LNCaP clone FGC (cell line): ENCODE measurements at regions not wholly inside any gene's neighbourhood (a gene's known extent, or its start where the extent isn't known, plus 50 kb on each side); places are given as distances from the start of the nearest gene placed in this dataset.

Experiments
- DNase-seq: peaks from one replicate; pipeline ENCODE4 v3.0.0-alpha.2; 2011; ENCODE audit warnings: low read depth
- H3K4me3 ChIP-seq: 2 replicates; pipeline ENCODE4 v1.5.1; 2011; ENCODE audit warnings: mild to moderate bottlenecking, low read depth, low read length, control low read depth
- TF ChIP-seq, protein P1 (sequence below): IDR thresholded peaks from 2 replicates; pipeline ENCODE4 v1.5.1; 2012; ENCODE audit warnings: mild to moderate bottlenecking; ENCODE audit not compliant: control insufficient read depth, insufficient read depth; ENCODE audit errors: extremely low read depth

DNA sequence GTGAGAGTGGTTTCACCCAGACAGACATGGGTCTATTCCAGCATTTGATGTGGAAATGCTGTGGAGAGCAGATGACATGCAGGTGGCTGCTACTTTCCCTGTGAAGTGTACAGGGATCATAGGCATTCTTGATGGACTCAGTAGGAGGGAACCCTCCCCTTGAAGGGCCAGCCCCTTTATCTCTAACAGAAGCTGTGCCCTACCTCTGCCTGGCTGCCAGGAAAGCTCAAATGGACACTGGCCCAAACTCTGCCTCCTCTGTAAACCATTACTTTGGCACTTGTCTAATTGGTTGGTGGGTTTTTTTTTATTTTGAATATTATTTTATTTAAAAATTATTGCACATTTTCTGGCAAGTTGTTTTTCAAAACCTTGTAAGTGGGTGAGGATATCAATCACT is 106.7 kb upstream of the GGTLC1 start:
- TF ChIP-seq, protein P1, sequence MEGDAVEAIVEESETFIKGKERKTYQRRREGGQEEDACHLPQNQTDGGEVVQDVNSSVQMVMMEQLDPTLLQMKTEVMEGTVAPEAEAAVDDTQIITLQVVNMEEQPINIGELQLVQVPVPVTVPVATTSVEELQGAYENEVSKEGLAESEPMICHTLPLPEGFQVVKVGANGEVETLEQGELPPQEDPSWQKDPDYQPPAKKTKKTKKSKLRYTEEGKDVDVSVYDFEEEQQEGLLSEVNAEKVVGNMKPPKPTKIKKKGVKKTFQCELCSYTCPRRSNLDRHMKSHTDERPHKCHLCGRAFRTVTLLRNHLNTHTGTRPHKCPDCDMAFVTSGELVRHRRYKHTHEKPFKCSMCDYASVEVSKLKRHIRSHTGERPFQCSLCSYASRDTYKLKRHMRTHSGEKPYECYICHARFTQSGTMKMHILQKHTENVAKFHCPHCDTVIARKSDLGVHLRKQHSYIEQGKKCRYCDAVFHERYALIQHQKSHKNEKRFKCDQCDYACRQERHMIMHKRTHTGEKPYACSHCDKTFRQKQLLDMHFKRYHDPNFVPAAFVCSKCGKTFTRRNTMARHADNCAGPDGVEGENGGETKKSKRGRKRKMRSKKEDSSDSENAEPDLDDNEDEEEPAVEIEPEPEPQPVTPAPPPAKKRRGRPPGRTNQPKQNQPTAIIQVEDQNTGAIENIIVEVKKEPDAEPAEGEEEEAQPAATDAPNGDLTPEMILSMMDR: no peak
- DNase-seq: no peak
- H3K4me3 ChIP-seq: no peak overlapping the region

DNA sequence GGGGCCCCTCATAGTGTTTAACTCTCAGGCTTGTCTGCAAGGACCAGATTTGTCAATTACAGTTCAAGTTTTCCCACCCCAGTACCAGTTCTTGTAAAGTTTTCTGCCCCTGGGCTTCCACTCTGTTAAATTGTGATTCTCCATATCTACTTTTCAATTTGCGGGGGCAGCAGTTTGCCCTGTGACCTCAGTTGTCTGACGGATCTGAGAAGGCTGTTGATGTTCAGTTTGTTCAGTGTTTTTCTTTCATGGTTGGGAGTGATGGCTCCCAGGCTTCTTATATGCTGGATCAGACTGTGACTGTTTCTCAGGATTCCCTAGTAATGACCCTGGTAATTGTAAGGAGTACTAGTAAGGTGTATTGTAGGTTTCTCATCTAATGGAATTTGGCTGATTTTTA is 101.0 kb upstream of the GGTLC1 start:
- no peak overlapping the region for H3K4me3 ChIP-seq
- no peak for DNase-seq
- TF ChIP-seq, protein P1: no peak

DNA sequence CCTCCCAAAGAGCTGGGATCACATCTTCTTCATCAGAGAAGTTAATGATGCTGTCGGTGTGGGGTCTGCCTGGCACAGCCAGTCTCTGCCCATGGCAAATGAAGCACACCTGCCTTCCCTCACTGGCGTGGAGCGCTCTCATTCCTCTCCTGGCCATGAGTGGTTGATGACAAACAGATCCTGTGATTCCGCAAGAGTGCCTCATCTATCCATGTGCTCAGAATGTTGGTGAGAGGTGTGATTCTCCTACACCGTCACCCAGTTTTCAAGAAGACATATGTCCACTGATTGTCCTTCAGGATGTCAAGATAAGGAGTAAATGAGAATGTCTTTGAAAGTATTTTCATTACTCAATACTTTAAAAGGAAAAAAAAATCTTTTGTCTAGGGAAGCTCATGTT is 97.5 kb upstream of the GGTLC1 start:
- no peak overlapping the region for H3K4me3 ChIP-seq
- DNase-seq: no peak
- TF ChIP-seq, protein P1: no peak

DNA sequence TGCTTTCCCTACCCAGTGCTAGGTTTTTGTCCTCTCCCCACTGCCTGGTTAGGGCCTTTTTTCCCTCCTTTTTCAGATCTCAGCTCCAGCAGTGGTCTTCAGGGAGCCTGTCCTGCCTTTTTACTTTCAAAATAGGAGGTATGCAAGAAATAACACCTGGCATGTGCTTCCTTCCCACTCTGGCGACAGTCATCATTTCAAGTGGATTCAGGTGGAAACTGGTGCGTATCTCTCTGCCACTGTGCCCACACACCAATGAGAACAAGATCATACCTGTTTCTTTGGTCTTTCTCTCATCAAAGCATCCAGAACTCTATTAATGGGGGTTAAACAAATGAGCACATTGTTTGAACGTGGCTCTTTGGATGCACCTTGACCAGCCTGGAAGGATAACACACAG is 95.7 kb upstream of the GGTLC1 start:
- no peak overlapping the region for H3K4me3 ChIP-seq
- DNase-seq: no peak
- TF ChIP-seq, protein P1: no peak

DNA sequence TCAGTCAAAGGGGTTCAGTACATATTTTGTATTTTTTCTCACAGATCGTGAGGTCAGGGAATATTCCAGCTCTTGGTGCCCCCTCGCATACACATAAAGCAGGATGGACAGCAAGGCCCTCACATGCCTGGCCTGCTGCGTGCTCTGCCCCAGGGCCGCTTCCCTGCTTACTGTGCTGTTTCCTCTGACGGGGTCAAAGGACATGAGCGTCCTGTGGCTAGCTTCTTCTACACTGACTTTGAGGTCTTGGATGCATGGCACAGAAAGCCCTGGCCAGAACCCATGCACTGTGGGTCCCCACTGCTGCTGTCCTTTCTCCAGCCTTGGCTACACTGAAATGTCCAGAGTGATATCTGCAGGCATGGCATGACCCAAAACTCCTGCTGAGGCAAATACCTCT is 92.5 kb upstream of the GGTLC1 start:
- DNase-seq: no peak
- TF ChIP-seq, protein P1: no peak
- no peak overlapping the region for H3K4me3 ChIP-seq

DNA sequence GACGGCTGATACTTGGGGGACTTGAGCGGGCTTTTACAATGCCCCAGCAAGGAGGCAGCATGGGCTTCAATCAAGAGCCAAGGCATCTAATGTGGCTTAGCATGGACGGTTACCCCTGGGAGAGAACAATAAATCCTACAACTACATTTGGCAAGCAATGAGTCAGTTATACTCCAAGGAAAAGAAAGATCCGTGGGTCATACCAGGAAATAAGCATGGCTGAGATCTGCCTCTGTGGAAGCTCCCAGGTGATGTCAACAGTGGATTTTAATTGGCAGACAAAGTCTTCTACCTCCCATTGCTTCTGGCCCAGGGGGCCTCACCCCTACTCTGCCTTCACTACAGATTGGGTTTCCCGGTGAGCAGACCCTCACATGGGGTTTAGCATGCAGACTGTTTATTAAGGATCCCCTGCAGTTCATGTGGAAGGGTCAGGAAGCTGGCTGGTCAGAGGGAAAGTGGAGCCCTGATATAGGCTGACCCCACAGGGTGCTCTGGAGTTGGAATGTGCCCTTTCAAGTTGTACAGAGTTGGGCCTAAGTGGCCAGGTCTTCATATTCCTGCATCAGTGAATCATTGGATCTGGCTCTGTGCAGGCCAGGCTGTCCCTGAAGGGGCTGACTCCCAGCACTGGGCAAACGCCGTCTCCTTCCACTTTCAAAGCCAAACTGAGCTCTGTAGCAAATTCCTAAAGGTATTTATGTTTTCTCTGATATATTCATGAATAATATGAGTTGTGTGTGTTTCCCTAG is 91.3 kb upstream of the GGTLC1 start:
- H3K4me3 ChIP-seq: no peak overlapping the region
- no peak for DNase-seq
- TF ChIP-seq, protein P1: no peak

DNA sequence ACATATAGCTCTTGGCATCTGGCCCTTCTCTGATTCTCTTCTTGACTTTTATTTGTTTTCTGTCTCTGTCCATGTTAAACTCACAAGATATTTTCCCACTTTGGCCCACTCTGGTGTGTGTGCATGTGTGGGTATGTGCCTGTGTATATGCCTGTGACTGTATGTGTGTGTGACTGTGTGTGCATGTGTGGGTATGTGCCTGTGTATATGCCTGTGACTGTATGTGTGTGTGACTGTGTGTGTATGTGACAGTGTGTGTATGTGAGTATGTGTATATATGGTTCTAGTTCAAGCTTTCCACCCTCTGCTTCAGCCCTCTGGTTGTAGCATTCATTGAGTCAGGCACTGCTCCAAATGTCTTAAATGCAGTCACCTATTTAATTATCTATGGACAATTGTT is 88.6 kb upstream of the GGTLC1 start:
- no peak for DNase-seq
- TF ChIP-seq, protein P1: no peak
- H3K4me3 ChIP-seq: no peak overlapping the region
